ENCODE measurements at regions not wholly inside any gene's neighbourhood (a gene's known extent, or its start where the extent isn't known, plus 50 kb on each side); places are given as distances from the start of the nearest gene placed in this dataset.
"Not testable (repeated sequence)": the region's sequence is repeated elsewhere in the genome, so short reads cannot be mapped to it uniquely, and the experiment has no call there.

- not testable (repeated sequence) for H3K27ac Mint-ChIP-seq; DNase-seq (ENCODE audit: low spot score); H3K36me3 Mint-ChIP-seq (ENCODE audit: low read depth); H3K27me3 Mint-ChIP-seq (ENCODE audit: low read depth); H3K9me3 Mint-ChIP-seq
- H3K4me1 Mint-ChIP-seq (ENCODE audit: low read depth) = peaks cover 10% of the 10 kb centered on the region
- peak overlapping the region; percentile 21 for H3K4me3 Mint-ChIP-seq
Observed at GRCh38 chr2:180591093-180591781, 389.2 kb upstream of the UBE2E3 start.

DNA sequence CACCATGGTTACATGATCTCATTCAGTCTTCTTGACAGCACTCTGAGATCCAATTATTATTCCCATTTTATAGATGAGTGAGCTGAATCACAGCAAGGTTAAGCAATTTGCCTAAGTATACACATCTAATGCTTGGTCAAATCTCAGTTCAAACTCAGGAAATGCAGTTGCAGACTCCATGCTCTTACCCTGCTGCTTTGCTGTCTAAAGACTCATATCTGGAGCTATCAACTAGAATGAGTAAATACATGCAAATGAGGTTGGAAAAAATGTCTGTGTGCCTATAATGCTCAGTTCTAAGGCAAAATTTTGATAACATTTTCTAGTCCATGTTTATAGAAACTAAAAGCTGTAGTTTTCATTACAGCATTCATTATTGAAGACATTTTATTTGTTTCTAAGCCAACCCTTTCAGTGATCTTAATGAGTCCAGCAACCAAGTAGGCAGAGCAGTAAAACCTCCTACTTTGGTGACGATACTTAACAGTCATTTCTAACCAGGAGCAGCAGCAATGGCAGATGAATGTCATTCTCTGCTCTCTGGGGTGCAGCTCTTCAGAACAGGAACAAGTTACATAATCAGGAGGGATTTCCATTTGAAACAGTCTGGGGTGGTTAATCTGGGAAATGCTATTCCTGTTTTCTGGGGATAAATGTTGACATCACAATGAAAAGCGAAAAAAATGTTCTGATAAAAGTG is 396.8 kb upstream of the UBE2E3 start:
- Mint-ChIP-seq H3K4me1 (ENCODE audit: low read depth) (no peaks in the 10 kb centered on the region), H3K9me3 (no peaks in the 10 kb centered on the region), H3K4me3 (no peak overlapping the region), H3K27me3 (ENCODE audit: low read depth) (no peaks in the 10 kb centered on the region), H3K27ac (no peak overlapping the region), H3K36me3 (ENCODE audit: low read depth) (no peaks in the 10 kb centered on the region)
- DNase-seq (ENCODE audit: low spot score) = no peak

GRCh38 chr2:180579388-180579787 is 401.0 kb upstream of the UBE2E3 start:
- Mint-ChIP-seq H3K27ac (no peak overlapping the region), H3K4me3 (no peak overlapping the region), H3K9me3 (no peaks in the 10 kb centered on the region), H3K36me3 (ENCODE audit: low read depth) (no peaks in the 10 kb centered on the region), H3K4me1 (ENCODE audit: low read depth) (no peaks in the 10 kb centered on the region), H3K27me3 (ENCODE audit: low read depth) (no peaks in the 10 kb centered on the region)
- no peak for DNase-seq (ENCODE audit: low spot score)

DNA sequence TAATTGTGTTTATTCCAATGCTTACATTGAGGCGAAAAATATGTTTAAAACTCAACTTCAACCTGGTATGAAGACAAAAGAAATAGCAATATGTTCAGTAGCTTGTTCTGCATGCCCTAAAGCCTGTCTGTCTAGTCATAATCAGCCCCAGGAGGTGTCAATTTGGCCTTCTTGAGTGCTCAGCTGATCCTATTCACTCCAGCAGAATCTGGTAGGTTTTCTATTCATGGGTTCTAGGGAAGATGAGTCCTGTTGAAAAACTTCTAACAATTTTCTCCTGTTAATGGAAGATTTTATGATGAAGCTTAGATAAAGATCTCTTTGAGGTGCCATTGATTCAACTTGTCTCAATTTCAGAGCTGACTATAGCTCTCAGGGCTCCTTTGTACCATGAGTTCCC is 402.0 kb upstream of the UBE2E3 start:
- DNase-seq (ENCODE audit: low spot score) = no peak
- H3K4me3 Mint-ChIP-seq = no peak overlapping the region
- H3K36me3 Mint-ChIP-seq (ENCODE audit: low read depth) = no peaks in the 10 kb centered on the region
- no peaks in the 10 kb centered on the region for H3K9me3 Mint-ChIP-seq
- H3K27ac Mint-ChIP-seq = no peak overlapping the region
- H3K4me1 Mint-ChIP-seq (ENCODE audit: low read depth) = no peaks in the 10 kb centered on the region
- no peaks in the 10 kb centered on the region for H3K27me3 Mint-ChIP-seq (ENCODE audit: low read depth)

DNA sequence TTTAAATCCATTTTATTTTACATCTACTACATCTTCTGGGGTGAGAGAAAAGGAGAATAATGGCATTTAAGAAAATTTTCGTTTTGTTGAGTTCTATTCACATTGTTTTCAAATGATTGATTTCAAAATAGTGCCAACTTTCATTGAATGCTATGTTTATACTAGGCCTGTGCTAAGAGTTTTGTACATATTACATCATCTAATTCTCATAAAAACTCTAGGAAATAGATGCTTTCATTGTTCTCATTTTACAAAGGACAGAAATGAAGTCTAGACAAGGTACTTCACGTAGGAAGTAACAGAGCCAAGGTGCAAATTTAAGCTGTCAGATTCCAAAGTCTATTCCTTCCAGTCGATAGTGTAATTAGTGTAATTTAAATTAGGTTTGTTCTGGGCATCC is 402.8 kb upstream of the UBE2E3 start:
- DNase-seq (ENCODE audit: low spot score) = no peak
- no peak overlapping the region for H3K27ac Mint-ChIP-seq
- H3K27me3 Mint-ChIP-seq (ENCODE audit: low read depth) = no peaks in the 10 kb centered on the region
- no peaks in the 10 kb centered on the region for H3K9me3 Mint-ChIP-seq
- no peaks in the 10 kb centered on the region for H3K36me3 Mint-ChIP-seq (ENCODE audit: low read depth)
- no peak overlapping the region for H3K4me3 Mint-ChIP-seq
- no peaks in the 10 kb centered on the region for H3K4me1 Mint-ChIP-seq (ENCODE audit: low read depth)

DNA sequence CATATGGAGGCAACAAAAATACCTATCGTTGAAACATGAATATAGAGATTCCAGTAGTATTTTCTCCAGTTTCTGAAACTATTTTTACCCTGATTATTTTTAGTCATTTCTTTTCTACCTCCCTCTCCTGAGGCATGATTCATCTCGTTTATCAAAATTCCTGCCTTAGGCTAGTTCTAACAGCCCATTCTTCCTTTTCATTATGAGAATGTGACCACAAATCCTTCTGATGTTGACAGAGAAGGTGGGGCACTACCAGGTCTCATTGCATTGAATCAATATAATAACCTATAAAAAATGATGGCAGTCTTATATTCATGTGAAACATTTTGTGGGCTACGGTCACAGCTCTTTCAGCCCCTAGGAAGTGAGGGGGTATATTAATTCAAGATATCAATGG is 406.5 kb upstream of the UBE2E3 start:
- no peak overlapping the region for H3K27ac Mint-ChIP-seq
- H3K9me3 Mint-ChIP-seq = no peaks in the 10 kb centered on the region
- H3K36me3 Mint-ChIP-seq (ENCODE audit: low read depth) = no peaks in the 10 kb centered on the region
- no peak overlapping the region for H3K4me3 Mint-ChIP-seq
- DNase-seq (ENCODE audit: low spot score) = no peak
- no peaks in the 10 kb centered on the region for H3K27me3 Mint-ChIP-seq (ENCODE audit: low read depth)
- no peaks in the 10 kb centered on the region for H3K4me1 Mint-ChIP-seq (ENCODE audit: low read depth)

DNA sequence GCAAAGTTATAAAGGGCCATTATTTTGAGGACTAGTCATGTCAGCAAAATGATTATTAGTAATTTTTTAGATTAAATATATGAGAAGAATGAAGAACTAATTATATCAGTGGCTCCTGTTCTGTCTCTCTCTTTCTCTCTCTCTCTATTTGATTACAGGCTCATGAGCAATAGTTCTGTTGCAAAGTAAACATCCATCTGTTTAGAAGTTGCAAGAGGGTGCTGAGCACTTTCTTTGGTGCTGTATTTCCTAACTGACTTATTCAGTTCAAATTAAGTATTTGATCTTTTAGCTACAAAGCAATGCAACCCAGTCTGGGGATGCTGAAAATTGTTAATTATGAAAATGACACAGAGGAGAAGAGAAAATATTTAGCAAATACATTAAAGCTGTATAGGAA is 408.1 kb upstream of the UBE2E3 start:
- Mint-ChIP-seq H3K4me3 (no peak overlapping the region), H3K27me3 (ENCODE audit: low read depth) (no peaks in the 10 kb centered on the region), H3K36me3 (ENCODE audit: low read depth) (no peaks in the 10 kb centered on the region), H3K4me1 (ENCODE audit: low read depth) (no peaks in the 10 kb centered on the region), H3K27ac (no peak overlapping the region), H3K9me3 (no peaks in the 10 kb centered on the region)
- DNase-seq (ENCODE audit: low spot score) = no peak

DNA sequence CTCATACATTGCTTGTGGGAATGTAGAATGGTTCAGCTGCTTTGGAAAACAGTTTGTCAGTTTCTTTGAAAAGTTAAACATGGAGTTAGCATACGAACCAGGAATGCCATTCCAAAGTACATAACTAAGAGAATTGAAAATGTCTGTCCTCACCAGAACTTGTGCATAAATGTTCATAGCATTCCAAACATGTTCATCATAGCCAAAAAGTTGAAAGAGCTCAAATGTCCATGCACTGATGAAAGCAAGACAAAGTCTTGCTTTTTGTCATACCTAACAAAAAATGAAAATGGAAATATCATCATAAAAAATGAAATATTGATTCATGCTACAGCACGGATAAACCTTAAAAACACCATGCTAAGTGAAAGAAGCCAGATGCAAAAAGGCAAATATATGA is 408.8 kb upstream of the UBE2E3 start:
- Mint-ChIP-seq H3K4me1 (ENCODE audit: low read depth) (no peaks in the 10 kb centered on the region), H3K27ac (no peak overlapping the region), H3K4me3 (no peak overlapping the region), H3K27me3 (ENCODE audit: low read depth) (no peaks in the 10 kb centered on the region), H3K9me3 (no peaks in the 10 kb centered on the region), H3K36me3 (ENCODE audit: low read depth) (no peaks in the 10 kb centered on the region)
- no peak for DNase-seq (ENCODE audit: low spot score)

DNA sequence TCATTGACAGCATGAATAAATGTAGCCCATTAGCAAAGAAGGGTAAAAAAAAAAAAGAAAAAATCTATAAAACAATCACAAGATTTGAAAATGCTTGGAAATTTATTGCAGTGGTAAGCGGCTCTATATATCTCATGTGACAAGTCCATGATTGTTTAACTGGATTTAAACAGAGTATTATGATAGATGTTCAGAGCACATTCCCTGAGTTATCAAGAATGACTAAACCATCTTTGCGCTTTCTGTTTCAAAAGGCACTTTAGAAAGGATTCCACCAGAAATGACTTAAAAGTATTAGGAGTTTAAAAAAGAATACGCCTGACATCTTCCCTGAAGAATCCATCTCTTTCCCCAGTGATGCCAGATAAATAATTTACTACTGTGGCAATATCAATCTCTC is 409.5 kb upstream of the UBE2E3 start:
- DNase-seq (ENCODE audit: low spot score) = no peak
- no peak overlapping the region for H3K4me3 Mint-ChIP-seq
- no peaks in the 10 kb centered on the region for H3K9me3 Mint-ChIP-seq
- no peak overlapping the region for H3K27ac Mint-ChIP-seq
- H3K4me1 Mint-ChIP-seq (ENCODE audit: low read depth) = no peaks in the 10 kb centered on the region
- H3K36me3 Mint-ChIP-seq (ENCODE audit: low read depth) = no peaks in the 10 kb centered on the region
- H3K27me3 Mint-ChIP-seq (ENCODE audit: low read depth) = no peaks in the 10 kb centered on the region

DNA sequence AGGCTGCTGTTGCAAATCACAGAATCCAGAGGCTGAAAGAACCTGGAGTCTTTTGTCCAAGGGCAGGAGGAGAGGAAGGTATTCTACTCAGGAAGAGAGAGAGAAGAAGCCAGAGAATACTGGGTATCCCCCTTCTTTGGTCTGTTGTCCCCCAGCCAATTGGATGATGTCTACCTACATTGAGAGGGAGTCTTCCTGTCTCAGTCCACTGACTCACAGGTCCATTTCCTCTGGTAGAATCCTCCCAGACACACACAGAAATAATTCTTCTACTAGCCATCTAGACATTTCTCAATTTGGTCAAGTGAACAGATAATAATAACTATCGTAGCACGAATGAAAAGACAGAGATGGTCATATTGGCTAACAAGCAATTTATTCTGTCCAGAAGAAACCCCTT is 416.4 kb upstream of the UBE2E3 start:
- H3K4me1 Mint-ChIP-seq (ENCODE audit: low read depth) = no peaks in the 10 kb centered on the region
- no peak for DNase-seq (ENCODE audit: low spot score)
- no peak overlapping the region for H3K4me3 Mint-ChIP-seq
- no peaks in the 10 kb centered on the region for H3K27me3 Mint-ChIP-seq (ENCODE audit: low read depth)
- H3K9me3 Mint-ChIP-seq = no peaks in the 10 kb centered on the region
- H3K27ac Mint-ChIP-seq = no peak overlapping the region
- no peaks in the 10 kb centered on the region for H3K36me3 Mint-ChIP-seq (ENCODE audit: low read depth)

GRCh38 chr2:180562378-180562777 is 418.0 kb upstream of the UBE2E3 start:
- Mint-ChIP-seq H3K4me3 (no peak overlapping the region), H3K27ac (no peak overlapping the region), H3K27me3 (ENCODE audit: low read depth) (no peaks in the 10 kb centered on the region), H3K4me1 (ENCODE audit: low read depth) (no peaks in the 10 kb centered on the region), H3K9me3 (no peaks in the 10 kb centered on the region), H3K36me3 (ENCODE audit: low read depth) (no peaks in the 10 kb centered on the region)
- no peak for DNase-seq (ENCODE audit: low spot score)

- Mint-ChIP-seq H3K4me1 (ENCODE audit: low read depth) (no peaks in the 10 kb centered on the region), H3K27me3 (ENCODE audit: low read depth) (no peaks in the 10 kb centered on the region), H3K36me3 (ENCODE audit: low read depth) (no peaks in the 10 kb centered on the region), H3K4me3 (no peak overlapping the region), H3K27ac (no peak overlapping the region), H3K9me3 (no peaks in the 10 kb centered on the region)
- no peak for DNase-seq (ENCODE audit: low spot score)
Observed at GRCh38 chr2:180559771-180560170, 420.6 kb upstream of the UBE2E3 start.

GRCh38 chr2:180559038-180559437 is 421.4 kb upstream of the UBE2E3 start:
- H3K9me3 Mint-ChIP-seq = no peaks in the 10 kb centered on the region
- H3K27me3 Mint-ChIP-seq (ENCODE audit: low read depth) = no peaks in the 10 kb centered on the region
- DNase-seq (ENCODE audit: low spot score) = no peak
- H3K36me3 Mint-ChIP-seq (ENCODE audit: low read depth) = no peaks in the 10 kb centered on the region
- H3K27ac Mint-ChIP-seq = no peak overlapping the region
- no peak overlapping the region for H3K4me3 Mint-ChIP-seq
- no peaks in the 10 kb centered on the region for H3K4me1 Mint-ChIP-seq (ENCODE audit: low read depth)

DNA sequence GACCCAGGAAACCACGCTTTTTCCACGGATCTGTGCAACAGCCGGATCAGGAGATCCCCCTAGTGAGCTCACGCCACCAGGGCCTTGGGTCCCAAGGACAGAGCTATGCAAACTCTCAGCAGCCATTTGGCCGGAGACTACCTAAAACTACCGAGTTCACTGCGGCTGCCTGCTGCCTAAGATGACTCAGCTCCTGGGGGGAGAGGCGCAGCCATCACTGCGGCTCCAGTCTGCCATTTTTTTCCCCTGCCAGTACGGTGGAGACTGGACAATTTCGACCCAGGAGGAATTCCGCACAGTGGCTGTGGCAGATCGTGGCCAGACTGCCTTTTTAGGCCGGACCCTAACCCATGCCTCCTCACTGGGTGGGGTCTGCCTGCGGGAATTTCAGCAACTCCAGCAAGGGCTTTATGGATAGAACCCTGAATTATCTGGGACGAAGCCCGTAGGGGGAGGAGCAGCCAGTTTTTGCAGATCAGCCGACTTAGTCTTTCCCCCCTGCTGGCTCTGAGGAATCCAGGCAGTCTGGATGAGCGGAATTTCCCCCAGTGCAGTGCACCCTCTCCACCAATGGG is 424.9 kb upstream of the UBE2E3 start:
- Mint-ChIP-seq H3K4me1 (ENCODE audit: low read depth) (no peaks in the 10 kb centered on the region), H3K27ac (no peak overlapping the region), H3K36me3 (ENCODE audit: low read depth) (no peaks in the 10 kb centered on the region), H3K9me3 (no peaks in the 10 kb centered on the region), H3K27me3 (ENCODE audit: low read depth) (no peaks in the 10 kb centered on the region), H3K4me3 (no peak overlapping the region)
- no peak for DNase-seq (ENCODE audit: low spot score)

- Mint-ChIP-seq H3K27me3 (ENCODE audit: low read depth) (no peaks in the 10 kb centered on the region), H3K36me3 (ENCODE audit: low read depth) (no peaks in the 10 kb centered on the region), H3K27ac (no peak overlapping the region), H3K4me3 (no peak overlapping the region), H3K4me1 (ENCODE audit: low read depth) (no peaks in the 10 kb centered on the region), H3K9me3 (no peaks in the 10 kb centered on the region)
- no peak for DNase-seq (ENCODE audit: low spot score)
Observed at GRCh38 chr2:180554330-180554729, 426.1 kb upstream of the UBE2E3 start.
